ENCODE measurements at regions not wholly inside any gene's neighbourhood (a gene's known extent, or its start where the extent isn't known, plus 50 kb on each side); places are given as distances from the start of the nearest gene placed in this dataset.
A peak's percentile ranks its signal among the peaks of the same experiment; 100 is the strongest.

GRCh38 chr5:158305861-158306260, 446.9 kb upstream of the CLINT1 start:
- H3K9ac ChIP-seq = no peak overlapping the region

GRCh38 chr5:158304607-158305006, 445.7 kb upstream of the CLINT1 start:
- H3K9me3 ChIP-seq (replicated peaks in 1 of 11) = peaks cover 0 to 42% (median 12%) of the 10 kb centered on the region in 11 experiments; a peak in 14 of 22 replicates
- no peak overlapping the region for H3K4me2 ChIP-seq
- no peak overlapping the region for H3K9ac ChIP-seq
- peaks cover 0 to 77% (median 6%) of the 10 kb centered on the region in 11 experiments; a peak in 11 of 22 replicates for H3K36me3 ChIP-seq
- H3K27me3 ChIP-seq = no peaks in the 10 kb centered on the region
- H4K20me1 ChIP-seq = no peaks in the 10 kb centered on the region
- no peak for TF ChIP-seq Cebpa-rat (IDR thresholded peaks at IDR 0.05)
- no peak overlapping the region for H3K4me3 ChIP-seq
- peaks cover 0 to 45% (median 13%) of the 10 kb centered on the region in 10 experiments; a peak in 16 of 20 replicates for H3K4me1 ChIP-seq
- H3K27ac ChIP-seq = no peak overlapping the region

More at GRCh38 chr5:158305861-158306260, 446.9 kb upstream of the CLINT1 start:
- no peak for TF ChIP-seq Cebpa-rat (IDR thresholded peaks at IDR 0.05)
- 0 out of 22 replicates have a peak overlapping the region, but pooled peaks of 1 of the 11 experiments have one; percentile 5 for H3K4me2 ChIP-seq
- peaks cover 0 to 32% (median under 1%) of the 10 kb centered on the region in 10 experiments; a peak in 9 of 20 replicates for H3K4me1 ChIP-seq
- no peaks in the 10 kb centered on the region for H4K20me1 ChIP-seq
- peaks cover 0 to 79% (median 6%) of the 10 kb centered on the region in 11 experiments; a peak in 11 of 22 replicates for H3K36me3 ChIP-seq
- H3K4me3 ChIP-seq = no peak overlapping the region
- no peaks in the 10 kb centered on the region for H3K27me3 ChIP-seq
- no peak overlapping the region for H3K27ac ChIP-seq
- H3K9me3 ChIP-seq (replicated peaks in 1 of 11) = peaks cover 0 to 47% (median 17%) of the 10 kb centered on the region in 11 experiments; a peak in 14 of 22 replicates

GRCh38 chr5:158303883-158304282, 444.9 kb upstream of the CLINT1 start:
- Histone ChIP-seq H3K27me3 (no peaks in the 10 kb centered on the region), H3K4me2 (no peak overlapping the region), H4K20me1 (no peaks in the 10 kb centered on the region), H3K36me3 (peaks cover 0 to 76% (median 6%) of the 10 kb centered on the region in 11 experiments; a peak in 11 of 22 replicates), H3K4me1 (peaks cover 0 to 47% (median 18%) of the 10 kb centered on the region in 10 experiments; a peak in 16 of 20 replicates), H3K9me3 (replicated peaks in 1 of 11) (peaks cover 0 to 42% (median 11%) of the 10 kb centered on the region in 11 experiments; a peak in 13 of 22 replicates), H3K4me3 (no peak overlapping the region), H3K9ac (no peak overlapping the region), H3K27ac (no peak overlapping the region)
- no peak for TF ChIP-seq Cebpa-rat (IDR thresholded peaks at IDR 0.05)

- H3K4me3 ChIP-seq = no peak overlapping the region
- peaks cover 0 to 45% (median 18%) of the 10 kb centered on the region in 10 experiments; a peak in 16 of 20 replicates for H3K4me1 ChIP-seq
- H3K27ac ChIP-seq = no peak overlapping the region
- H4K20me1 ChIP-seq = no peaks in the 10 kb centered on the region
- no peaks in the 10 kb centered on the region for H3K27me3 ChIP-seq
- peaks cover 0 to 41% (median 11%) of the 10 kb centered on the region in 11 experiments; a peak in 13 of 22 replicates for H3K9me3 ChIP-seq (replicated peaks in 1 of 11)
- peak overlapping the region in 4 of 11 experiments; percentile 3 to 12 (median 4); a peak in 2 of 22 replicates for H3K4me2 ChIP-seq
- no peak for TF ChIP-seq Cebpa-rat (IDR thresholded peaks at IDR 0.05)
- no peak overlapping the region for H3K9ac ChIP-seq
- H3K36me3 ChIP-seq = peaks cover 0 to 70% (median 6%) of the 10 kb centered on the region in 11 experiments; a peak in 11 of 22 replicates
Measured at GRCh38 chr5:158303275-158303674, 444.3 kb upstream of the CLINT1 start.

GRCh38 chr5:158302029-158302428, 443.1 kb upstream of the CLINT1 start:
- Histone ChIP-seq H3K27me3 (no peaks in the 10 kb centered on the region), H4K20me1 (no peaks in the 10 kb centered on the region), H3K4me3 (no peak overlapping the region), H3K9ac (no peak overlapping the region), H3K4me2 (no peak overlapping the region), H3K27ac (no peak overlapping the region), H3K9me3 (replicated peaks in 1 of 11) (peaks cover 7 to 48% (median 18%) of the 10 kb centered on the region in 11 experiments), H3K4me1 (peaks cover 0 to 44% (median 18%) of the 10 kb centered on the region in 10 experiments; a peak in 16 of 20 replicates), H3K36me3 (peaks cover 0 to 65% (median 6%) of the 10 kb centered on the region in 11 experiments; a peak in 11 of 22 replicates)
- TF ChIP-seq Cebpa-rat (IDR thresholded peaks at IDR 0.05) = no peak

- Histone ChIP-seq H3K9me3 (replicated peaks in 1 of 11) (peaks cover 14 to 48% (median 20%) of the 10 kb centered on the region in 11 experiments), H3K4me1 (peaks cover 0 to 44% (median 18%) of the 10 kb centered on the region in 10 experiments; a peak in 16 of 20 replicates), H4K20me1 (no peaks in the 10 kb centered on the region), H3K4me2 (peak overlapping the region in 2 of 11 experiments; percentile 52 to 55; a peak in 2 of 22 replicates), H3K36me3 (peaks cover 0 to 64% (median 6%) of the 10 kb centered on the region in 11 experiments; a peak in 12 of 22 replicates), H3K9ac (no peak overlapping the region), H3K27ac (no peak overlapping the region), H3K27me3 (no peaks in the 10 kb centered on the region), H3K4me3 (no peak overlapping the region)
- TF ChIP-seq Cebpa-rat (IDR thresholded peaks at IDR 0.05) = no peak
Measured at GRCh38 chr5:158301186-158301585, 442.2 kb upstream of the CLINT1 start.

- Histone ChIP-seq H3K9me3 (replicated peaks in 1 of 11) (peaks cover 23 to 51% (median 29%) of the 10 kb centered on the region in 11 experiments), H3K4me3 (no peak overlapping the region), H3K4me1 (peaks cover 0 to 38% (median 18%) of the 10 kb centered on the region in 10 experiments; a peak in 16 of 20 replicates), H3K27ac (no peak overlapping the region), H4K20me1 (no peaks in the 10 kb centered on the region), H3K36me3 (peaks cover 0 to 68% (median 16%) of the 10 kb centered on the region in 11 experiments; a peak in 13 of 22 replicates), H3K27me3 (no peaks in the 10 kb centered on the region), H3K4me2 (peak overlapping the region in 10 of 11 experiments; percentile 8 to 57 (median 42); a peak in 17 of 22 replicates), H3K9ac (no peak overlapping the region)
- no peak for TF ChIP-seq Cebpa-rat (IDR thresholded peaks at IDR 0.05)
Measured at GRCh38 chr5:158300256-158300655, 441.3 kb upstream of the CLINT1 start.

GRCh38 chr5:158297002-158297527, 438.1 kb upstream of the CLINT1 start:
- no peak overlapping the region for H3K4me2 ChIP-seq
- H3K27ac ChIP-seq = no peak overlapping the region
- H3K9ac ChIP-seq = no peak overlapping the region
- H3K27me3 ChIP-seq = no peaks in the 10 kb centered on the region
- no peak for TF ChIP-seq Cebpa-rat (IDR thresholded peaks at IDR 0.05)
- H3K4me3 ChIP-seq = no peak overlapping the region
- H3K9me3 ChIP-seq (replicated peaks in 1 of 11) = peaks cover 43 to 74% (median 61%) of the 10 kb centered on the region in 11 experiments
- no peaks in the 10 kb centered on the region for H4K20me1 ChIP-seq
- peaks cover 0 to 27% (median 18%) of the 10 kb centered on the region in 10 experiments; a peak in 16 of 20 replicates for H3K4me1 ChIP-seq
- H3K36me3 ChIP-seq = peaks cover 0 to 70% (median 47%) of the 10 kb centered on the region in 11 experiments; a peak in 15 of 22 replicates

- peaks cover 0 to 78% (median 56%) of the 10 kb centered on the region in 11 experiments; a peak in 15 of 22 replicates for H3K36me3 ChIP-seq
- H3K9ac ChIP-seq = no peak overlapping the region
- H3K27me3 ChIP-seq = no peaks in the 10 kb centered on the region
- no peak overlapping the region for H3K4me3 ChIP-seq
- H3K4me2 ChIP-seq = no peak overlapping the region
- H3K27ac ChIP-seq = no peak overlapping the region
- no peak for TF ChIP-seq Cebpa-rat (IDR thresholded peaks at IDR 0.05)
- H3K9me3 ChIP-seq (replicated peaks in 1 of 11) = peaks cover 43 to 82% (median 76%) of the 10 kb centered on the region in 11 experiments
- peaks cover 0 to 11% (median 7%) of the 10 kb centered on the region in 10 experiments; a peak in 16 of 20 replicates for H3K4me1 ChIP-seq
- H4K20me1 ChIP-seq = no peaks in the 10 kb centered on the region
Measured at GRCh38 chr5:158294701-158295100, 435.8 kb upstream of the CLINT1 start.
